Pulmonary artery endothelial cell (primary cell): ENCODE measurements at regions not wholly inside any gene's neighbourhood (a gene's known extent, or its start where the extent isn't known, plus 50 kb on each side); places are given as distances from the start of the nearest gene placed in this dataset.

Experiments
- DNase-seq: peaks from one replicate; pipeline ENCODE4 v3.0.0-alpha.2; 2011; ENCODE audit warnings: low read depth, low spot score

DNA sequence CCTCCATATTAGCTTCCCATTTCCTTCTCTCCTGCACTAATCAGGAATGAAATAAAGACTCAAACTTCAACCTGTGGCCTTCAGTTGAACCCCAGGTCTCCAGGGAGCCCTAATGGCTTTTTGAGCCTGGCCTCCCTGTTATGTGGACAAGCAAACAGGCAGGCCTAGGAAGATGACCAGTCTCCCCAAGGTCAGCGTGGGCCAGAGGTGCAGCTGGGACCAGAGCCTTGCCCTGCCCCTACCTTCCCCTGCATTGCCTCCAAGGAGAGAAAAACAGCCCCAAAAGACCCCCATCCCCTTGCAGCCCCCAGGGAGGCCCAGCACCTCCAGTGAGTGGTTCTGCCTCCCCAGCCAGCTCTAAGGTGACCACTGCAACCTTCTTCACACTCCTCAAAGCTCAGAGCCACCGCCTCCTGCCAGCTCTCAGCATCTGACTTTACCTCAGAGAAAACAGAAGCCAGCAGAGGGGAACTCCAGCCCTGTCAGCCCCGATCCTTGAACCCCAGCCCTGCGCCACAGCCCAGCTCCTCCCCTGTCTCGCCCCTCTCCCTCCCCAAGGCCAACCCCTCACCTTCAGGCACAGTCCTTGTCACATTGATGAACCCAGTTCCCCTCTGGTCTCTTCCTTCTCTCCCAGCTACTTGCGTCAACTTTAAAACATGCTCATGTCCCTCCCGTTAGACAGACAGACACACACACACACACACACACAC lies 59.5 kb upstream of the ID2 start:
- no peak for DNase-seq

DNA sequence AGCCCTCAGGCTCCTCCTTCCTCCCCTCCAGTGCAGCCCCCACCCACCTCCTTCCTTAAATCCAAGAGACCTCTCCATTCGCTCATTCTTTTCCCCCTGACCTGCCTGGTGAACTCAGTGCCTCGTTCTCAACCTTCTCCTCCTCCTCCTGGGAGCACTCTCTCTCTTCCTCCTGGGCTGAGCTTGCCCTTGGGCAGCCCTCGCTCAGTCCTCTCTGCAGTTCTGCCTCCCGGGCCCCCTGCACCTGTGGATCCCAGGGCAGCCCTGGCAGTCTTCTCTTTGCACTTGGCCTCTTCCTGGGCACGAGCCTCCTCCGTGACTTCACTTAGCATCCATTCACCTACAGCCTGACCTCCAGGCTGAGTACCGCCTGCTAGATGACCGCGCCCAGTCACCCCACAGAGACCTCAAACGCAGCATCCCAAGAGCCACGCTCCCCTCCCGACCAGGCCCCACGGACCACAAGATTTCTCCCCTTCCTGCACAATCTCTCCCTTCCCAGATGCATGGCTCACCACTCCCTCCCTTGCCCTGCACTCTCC lies 58.9 kb upstream of the ID2 start:
- no peak for DNase-seq

DNA sequence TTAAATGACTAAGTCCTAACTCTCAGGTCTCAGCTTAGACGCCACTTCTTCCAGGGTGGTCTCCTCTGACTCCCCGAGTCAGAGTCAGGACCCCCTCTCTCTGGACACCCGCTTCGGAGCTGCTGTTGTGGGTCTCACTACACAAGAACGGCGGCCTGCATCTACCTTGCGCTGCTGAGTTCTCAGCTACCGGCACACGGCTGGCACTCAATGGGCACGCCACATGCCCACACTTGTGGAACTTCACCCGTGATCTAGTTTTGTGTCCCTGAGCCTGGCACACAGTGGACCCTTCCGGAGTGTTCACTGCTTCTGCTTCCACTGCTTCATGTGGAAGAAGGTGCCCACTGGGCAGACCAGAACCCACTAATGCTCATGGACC lies 58.3 kb upstream of the ID2 start:
- DNase-seq: no peak

GRCh38 chr2:8623958-8624591 lies 57.8 kb upstream of the ID2 start:
- DNase-seq: no peak

- DNase-seq: no peak
These were observed 56.9 kb upstream of the ID2 start for GRCh38 chr2:8624855-8625398.

DNA sequence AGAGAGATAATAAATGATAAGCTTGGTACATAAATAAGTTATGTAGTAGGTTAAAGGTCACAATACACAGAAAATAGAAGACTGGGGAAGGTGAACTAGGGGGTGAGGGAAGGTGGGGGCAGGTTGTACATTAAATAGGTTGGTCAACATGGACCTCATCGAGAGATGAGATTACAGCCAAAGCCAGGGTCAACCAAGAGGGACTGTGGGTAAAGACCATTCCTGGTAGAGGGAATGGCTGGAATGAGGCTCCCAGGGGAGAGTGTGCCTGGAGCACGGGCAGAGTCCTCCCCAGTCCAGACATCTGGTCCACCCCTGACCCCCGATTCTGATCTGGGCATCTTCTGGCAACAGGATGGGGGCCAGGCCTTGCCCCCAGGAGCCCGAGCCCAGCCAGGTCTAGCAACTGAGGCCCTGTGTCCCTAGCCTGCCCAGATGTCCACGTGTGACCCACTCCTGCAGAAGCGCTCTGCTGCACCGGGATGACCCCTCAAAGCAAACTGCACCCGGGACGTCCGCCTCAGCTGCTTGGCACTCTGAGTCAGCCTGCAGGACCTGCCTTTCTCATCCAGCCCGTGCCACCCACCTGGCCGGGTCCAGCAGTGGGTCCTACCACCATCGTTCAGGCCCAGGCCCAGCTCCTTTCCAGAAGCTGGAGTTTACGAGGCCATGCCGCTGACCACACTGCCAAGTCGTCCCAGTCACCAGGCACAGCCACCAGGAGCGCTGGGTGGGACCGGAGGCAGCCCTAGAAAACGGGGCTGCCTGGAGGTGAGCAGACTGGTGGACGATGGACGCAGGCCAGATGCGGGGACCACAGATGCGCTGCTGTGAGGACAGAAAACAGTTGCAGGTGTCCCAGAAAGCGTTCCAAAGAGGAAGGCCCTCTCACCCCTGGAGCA lies 56.2 kb upstream of the ID2 start:
- DNase-seq: no peak

DNA sequence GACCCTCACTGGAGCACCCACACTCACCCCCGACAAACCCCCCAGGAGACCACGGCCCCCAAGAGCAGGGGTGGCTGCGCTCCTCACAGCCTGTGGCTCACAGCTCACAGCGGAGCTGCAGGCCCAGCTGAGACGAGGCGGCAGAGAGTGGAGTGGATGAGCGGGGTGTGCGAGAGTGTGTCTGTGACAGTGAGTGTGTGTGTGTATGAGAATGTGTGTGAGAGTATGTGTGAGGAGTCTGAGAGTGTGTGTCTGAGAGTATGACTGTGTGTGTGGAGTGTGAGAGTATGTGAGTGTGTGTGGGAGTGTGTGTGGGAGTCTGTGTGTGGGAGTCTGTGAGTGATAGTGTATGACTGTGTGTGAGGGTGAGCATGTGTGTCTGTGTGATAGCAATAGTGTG lies 55.3 kb upstream of the ID2 start:
- DNase-seq: no peak

DNA sequence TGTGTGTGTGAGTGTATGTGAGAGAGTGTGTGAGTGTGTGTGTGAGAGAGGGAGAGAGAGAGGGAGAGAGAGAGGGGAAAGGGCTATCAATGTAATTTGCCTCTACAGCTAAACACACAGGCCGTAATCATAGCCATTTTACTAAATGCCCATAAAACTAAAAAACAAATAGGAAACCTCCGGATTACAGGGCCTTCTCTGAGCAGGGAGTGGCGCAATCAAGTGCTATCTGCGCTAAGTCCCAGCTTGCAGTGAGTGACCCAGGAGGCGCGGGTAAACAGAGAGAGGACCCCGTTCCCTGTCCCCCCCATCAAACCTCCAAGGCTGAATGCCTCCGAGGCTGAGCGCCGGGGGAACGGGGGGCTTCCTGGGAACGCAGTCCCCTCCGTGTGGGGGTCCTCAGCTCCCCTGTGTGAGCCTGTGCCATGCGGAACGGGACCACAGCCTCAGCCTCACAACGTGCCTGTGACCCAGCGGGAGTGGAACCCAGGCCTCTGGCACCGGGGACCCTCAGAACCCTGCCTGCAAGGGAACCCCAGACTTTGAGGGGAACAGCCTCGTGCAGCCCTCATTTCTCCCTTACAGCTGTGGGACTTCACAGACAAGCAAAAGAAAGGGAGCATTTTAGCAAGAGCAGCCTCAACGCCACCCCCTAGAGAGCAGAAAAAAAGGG lies 54.7 kb upstream of the ID2 start:
- DNase-seq: no peak

DNA sequence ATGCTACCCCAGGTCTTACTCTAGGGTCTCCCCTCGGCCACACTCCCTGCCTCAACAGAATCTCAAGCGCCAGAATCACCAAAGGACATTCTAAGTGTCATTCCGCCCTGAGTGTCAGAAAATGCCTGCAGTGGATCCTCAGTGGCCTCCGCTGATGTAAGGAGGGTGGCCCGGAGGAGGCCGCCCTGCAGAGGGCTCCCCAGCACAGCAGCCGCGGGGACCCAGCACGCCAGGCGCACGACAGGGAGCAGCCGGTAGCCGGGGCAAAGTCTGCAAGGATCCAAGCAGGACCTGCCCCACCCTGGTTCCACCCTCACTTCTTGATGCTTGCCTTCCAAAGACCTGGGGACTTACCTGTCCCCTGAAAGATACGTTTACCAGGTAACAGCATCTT lies 54.2 kb upstream of the ID2 start:
- no peak for DNase-seq

- DNase-seq: no peak
These were observed 53.5 kb upstream of the ID2 start for GRCh38 chr2:8628179-8628865.

DNA sequence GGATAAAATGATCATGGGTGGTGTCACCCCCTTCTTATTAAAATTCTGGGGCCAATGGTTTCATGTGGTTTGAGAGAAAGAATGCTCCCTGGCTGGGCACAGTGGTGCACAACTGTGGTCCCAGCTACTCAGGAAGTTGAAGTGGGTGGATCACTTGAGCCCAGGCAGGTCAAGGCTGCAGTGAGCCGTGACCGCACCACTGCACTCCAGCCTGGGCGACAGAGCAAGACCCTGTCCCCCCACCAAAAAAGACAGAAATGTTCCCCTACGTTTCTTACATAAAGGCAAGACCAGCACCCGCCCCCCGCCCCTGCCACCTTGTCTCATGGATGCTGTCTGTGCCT lies 53.0 kb upstream of the ID2 start:
- no peak for DNase-seq

GRCh38 chr2:8629402-8629801 lies 52.5 kb upstream of the ID2 start:
- DNase-seq: no peak

DNA sequence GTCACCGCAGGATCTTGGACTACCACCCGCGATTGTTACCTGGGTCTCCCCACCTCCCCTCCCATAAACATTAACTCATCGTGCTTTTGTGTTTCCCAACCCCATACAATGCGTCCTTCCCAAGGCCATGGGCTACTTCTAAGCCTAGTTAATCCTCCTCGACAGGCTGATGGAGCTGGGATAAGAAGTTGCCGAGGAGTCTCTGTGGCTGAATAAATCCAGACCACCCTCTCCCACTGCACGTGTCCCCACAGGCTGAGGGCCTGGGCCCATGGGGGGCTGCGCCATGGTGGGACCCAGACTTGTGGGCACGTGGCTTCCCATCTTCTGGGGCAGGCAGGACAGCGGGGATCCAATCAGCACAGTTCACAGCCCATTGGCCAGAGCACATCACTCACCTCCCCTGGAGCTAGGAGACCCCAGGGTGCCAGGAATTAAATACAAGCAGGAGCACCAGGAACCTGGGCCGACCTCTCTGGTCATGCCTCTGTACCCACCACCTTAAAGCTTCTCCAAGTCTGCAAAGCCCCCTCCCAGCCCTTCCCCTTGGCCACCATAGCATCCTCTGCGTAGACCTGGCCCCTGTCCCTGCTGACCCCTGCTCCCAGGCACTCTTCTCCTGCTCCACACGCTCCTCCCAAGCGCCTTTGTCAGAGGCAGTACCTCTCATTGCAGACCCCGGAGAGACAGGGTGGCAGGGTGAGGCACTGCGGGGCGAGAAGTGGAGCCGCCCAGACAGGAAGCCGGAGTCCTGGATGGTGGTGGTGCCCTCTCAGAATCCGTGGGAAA lies 51.0 kb upstream of the ID2 start:
- DNase-seq: no peak

DNA sequence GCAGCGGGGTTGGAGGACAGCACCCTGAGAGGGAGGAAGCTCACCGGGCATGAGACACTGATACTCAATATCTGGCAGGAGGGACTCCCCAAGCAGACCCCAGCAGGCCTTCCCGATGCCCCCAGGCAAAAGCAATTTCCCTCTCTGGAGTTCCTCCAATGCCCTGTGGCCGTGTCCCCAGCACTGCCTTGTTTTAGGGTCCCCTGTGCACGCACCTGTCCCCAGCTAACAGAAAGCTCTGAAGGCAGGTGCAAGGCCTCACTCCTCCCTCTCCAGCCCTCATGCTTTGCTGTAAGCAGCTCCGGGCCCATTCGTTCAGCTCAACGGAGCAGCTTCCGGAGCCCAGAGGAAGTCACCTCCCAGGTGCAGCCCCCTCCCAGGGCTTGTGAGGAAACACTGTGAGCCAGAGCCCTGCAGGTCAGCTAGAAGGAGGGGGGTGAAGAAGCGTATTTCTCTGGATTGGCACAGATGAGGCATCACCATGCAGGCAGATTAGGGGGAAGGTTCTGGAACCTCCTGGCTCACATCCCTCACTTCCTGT lies 50.3 kb upstream of the ID2 start:
- DNase-seq: no peak
